ENCODE measurements at regions not wholly inside any gene's neighbourhood (a gene's known extent, or its start where the extent isn't known, plus 50 kb on each side); places are given as distances from the start of the nearest gene placed in this dataset.

DNA sequence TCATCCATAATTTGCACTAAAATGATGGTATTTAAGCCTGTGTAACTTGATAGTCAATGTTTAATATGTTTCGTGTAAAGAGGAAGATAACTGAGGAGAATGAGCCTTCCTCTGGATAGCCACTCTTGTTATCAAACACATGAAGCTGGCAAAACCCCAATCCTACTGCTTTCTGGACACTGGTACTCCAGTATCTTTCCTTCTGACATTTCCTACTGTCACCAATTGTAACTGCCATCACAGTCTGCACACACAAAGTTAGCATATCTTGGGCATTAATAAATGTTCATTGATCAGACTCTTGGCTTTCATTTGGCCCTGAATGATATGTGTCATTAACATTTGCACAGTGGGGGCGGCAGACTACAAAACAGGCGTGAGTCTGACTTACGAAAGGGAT, 419.1 kb downstream of the TMA16 start:
- TF ChIP-seq POLR2A (IDR thresholded peaks at IDR 0.05; ENCODE audit: low read length) = no peak
- TF ChIP-seq GATA1 (IDR thresholded peaks at IDR 0.05; ENCODE audit: low read depth, low read length) = no peak

Data from erythroblast (primary cell).